ENCODE measurements at regions not wholly inside any gene's neighbourhood (a gene's known extent, or its start where the extent isn't known, plus 50 kb on each side); places are given as distances from the start of the nearest gene placed in this dataset.

GRCh38 chr18:4821801-4822200, 366.7 kb upstream of the DLGAP1 start:
- TF ChIP-seq, protein P1, sequence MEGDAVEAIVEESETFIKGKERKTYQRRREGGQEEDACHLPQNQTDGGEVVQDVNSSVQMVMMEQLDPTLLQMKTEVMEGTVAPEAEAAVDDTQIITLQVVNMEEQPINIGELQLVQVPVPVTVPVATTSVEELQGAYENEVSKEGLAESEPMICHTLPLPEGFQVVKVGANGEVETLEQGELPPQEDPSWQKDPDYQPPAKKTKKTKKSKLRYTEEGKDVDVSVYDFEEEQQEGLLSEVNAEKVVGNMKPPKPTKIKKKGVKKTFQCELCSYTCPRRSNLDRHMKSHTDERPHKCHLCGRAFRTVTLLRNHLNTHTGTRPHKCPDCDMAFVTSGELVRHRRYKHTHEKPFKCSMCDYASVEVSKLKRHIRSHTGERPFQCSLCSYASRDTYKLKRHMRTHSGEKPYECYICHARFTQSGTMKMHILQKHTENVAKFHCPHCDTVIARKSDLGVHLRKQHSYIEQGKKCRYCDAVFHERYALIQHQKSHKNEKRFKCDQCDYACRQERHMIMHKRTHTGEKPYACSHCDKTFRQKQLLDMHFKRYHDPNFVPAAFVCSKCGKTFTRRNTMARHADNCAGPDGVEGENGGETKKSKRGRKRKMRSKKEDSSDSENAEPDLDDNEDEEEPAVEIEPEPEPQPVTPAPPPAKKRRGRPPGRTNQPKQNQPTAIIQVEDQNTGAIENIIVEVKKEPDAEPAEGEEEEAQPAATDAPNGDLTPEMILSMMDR (IDR thresholded peaks at IDR 0.05) = no peak
- no peak for TF ChIP-seq POLR2A (IDR thresholded peaks at IDR 0.05)
